IPS-18a (cell line): ENCODE measurements at regions not wholly inside any gene's neighbourhood (a gene's known extent, or its start where the extent isn't known, plus 50 kb on each side); places are given as distances from the start of the nearest gene placed in this dataset.
"Not testable (repeated sequence)": the region's sequence is repeated elsewhere in the genome, so short reads cannot be mapped to it uniquely, and the experiment has no call there.

Experiments used
- H3K27ac ChIP-seq: one replicate; pipeline ENCODE4 v1.5.1; 2013; ENCODE audit warnings: low read length
- H3K27me3 ChIP-seq: one replicate; pipeline ENCODE4 v1.6.1; 2013; ENCODE audit warnings: mild to moderate bottlenecking, low read length; ENCODE audit not compliant: control insufficient read depth, insufficient read depth
- H3K36me3 ChIP-seq: one replicate; pipeline ENCODE4 v1.6.1; 2013; ENCODE audit warnings: low read depth, low read length; ENCODE audit not compliant: control insufficient read depth
- H3K4me1 ChIP-seq: one replicate; pipeline ENCODE4 v1.6.1; 2013; ENCODE audit warnings: low read depth, low read length; ENCODE audit not compliant: control insufficient read depth
- H3K4me3 ChIP-seq: one replicate; pipeline ENCODE4 v1.5.1; 2013; ENCODE audit warnings: low read length
- H3K9ac ChIP-seq: one replicate; pipeline ENCODE4 v1.6.1; 2013; ENCODE audit warnings: mild to moderate bottlenecking, low read length, moderate library complexity
- H3K9me3 ChIP-seq: one replicate; pipeline ENCODE4 v1.6.1; 2013; ENCODE audit warnings: low read depth, low read length; ENCODE audit not compliant: control insufficient read depth

GRCh38 chr12:59122784-59123183 lies 202.5 kb upstream of the LRIG3 start:
- no peaks in the 10 kb centered on the region for H3K27me3 ChIP-seq
- H3K4me3 ChIP-seq, result no peak overlapping the region
- no peaks in the 10 kb centered on the region for H3K9me3 ChIP-seq
- no peak overlapping the region for H3K27ac ChIP-seq
- H3K9ac ChIP-seq, result no peak overlapping the region
- no peaks in the 10 kb centered on the region for H3K36me3 ChIP-seq
- no peaks in the 10 kb centered on the region for H3K4me1 ChIP-seq

DNA sequence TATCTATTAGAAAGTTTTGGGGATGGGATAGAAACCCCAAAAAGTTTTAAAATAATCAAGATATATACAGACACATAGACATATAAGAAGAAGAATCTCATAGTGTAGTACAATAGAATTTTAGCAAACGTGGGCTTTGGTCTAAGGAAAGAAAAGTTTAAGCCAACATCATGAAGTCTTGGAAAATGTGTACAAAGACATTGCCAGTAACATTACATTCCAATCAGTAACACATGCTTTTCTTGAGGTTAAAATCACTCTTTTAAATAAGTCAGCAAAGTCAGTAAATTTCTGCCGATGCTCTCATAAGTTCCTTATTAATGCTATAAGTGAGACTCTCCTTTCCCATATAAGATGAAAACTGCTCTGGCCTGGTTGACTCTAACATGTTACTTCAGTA lies 201.1 kb upstream of the LRIG3 start:
- no peak overlapping the region for H3K4me3 ChIP-seq
- H3K4me1 ChIP-seq, result no peaks in the 10 kb centered on the region
- H3K27me3 ChIP-seq, result no peaks in the 10 kb centered on the region
- H3K9ac ChIP-seq, result no peak overlapping the region
- H3K36me3 ChIP-seq, result no peaks in the 10 kb centered on the region
- H3K27ac ChIP-seq, result no peak overlapping the region
- H3K9me3 ChIP-seq, result no peaks in the 10 kb centered on the region

DNA sequence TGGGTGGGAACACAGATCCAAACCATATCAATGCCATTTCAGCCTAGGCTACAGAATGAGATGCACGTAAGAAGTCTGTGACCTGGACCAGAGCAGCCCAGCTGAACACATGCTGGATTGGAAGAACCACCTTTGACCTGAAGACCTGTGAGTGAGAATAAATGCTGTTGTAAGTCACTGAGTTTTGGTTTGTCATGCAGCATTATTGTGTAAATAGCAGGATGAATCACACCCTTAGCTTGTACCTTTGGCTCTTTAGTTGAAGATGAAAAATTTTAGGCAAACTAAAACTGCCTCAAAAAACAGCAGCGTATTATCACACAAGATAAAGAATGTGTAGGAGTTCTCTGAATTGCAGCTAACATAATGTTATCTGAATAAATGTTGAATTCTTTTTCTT lies 199.4 kb upstream of the LRIG3 start:
- H3K9ac ChIP-seq, result no peak overlapping the region
- no peaks in the 10 kb centered on the region for H3K36me3 ChIP-seq
- H3K4me3 ChIP-seq, result no peak overlapping the region
- H3K9me3 ChIP-seq, result no peaks in the 10 kb centered on the region
- H3K4me1 ChIP-seq, result no peaks in the 10 kb centered on the region
- H3K27ac ChIP-seq, result no peak overlapping the region
- no peaks in the 10 kb centered on the region for H3K27me3 ChIP-seq

DNA sequence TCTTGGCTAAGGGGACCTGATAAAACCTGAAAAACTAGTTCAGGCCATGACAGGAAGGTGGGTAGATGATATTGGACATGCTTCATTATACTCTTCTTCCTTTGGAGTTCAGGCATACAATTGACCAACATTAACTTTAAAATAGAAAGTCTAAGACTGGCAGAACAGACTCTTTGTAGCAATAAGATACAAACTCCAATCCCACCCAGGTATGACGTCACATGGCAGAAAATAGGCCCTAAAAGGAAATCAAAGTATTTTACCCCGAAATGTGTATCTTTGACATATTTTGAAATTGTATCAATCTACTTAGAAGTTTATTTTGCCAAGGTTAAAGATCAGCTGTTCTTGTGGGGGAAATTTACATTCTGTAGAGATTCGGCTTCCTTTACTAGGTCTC lies 198.1 kb upstream of the LRIG3 start:
- H3K27ac ChIP-seq, result no peak overlapping the region
- no peak overlapping the region for H3K4me3 ChIP-seq
- peaks cover 3% of the 10 kb centered on the region for H3K4me1 ChIP-seq
- no peaks in the 10 kb centered on the region for H3K36me3 ChIP-seq
- H3K9ac ChIP-seq, result no peak overlapping the region
- H3K9me3 ChIP-seq, result no peaks in the 10 kb centered on the region
- H3K27me3 ChIP-seq, result no peaks in the 10 kb centered on the region

- H3K27me3 ChIP-seq, result no peaks in the 10 kb centered on the region
- H3K36me3 ChIP-seq, result no peaks in the 10 kb centered on the region
- no peak overlapping the region for H3K27ac ChIP-seq
- no peaks in the 10 kb centered on the region for H3K9me3 ChIP-seq
- H3K9ac ChIP-seq, result no peak overlapping the region
- H3K4me3 ChIP-seq, result no peak overlapping the region
- H3K4me1 ChIP-seq, result peaks cover 3% of the 10 kb centered on the region
Observed at GRCh38 chr12:59115995-59116394, 195.7 kb upstream of the LRIG3 start.

DNA sequence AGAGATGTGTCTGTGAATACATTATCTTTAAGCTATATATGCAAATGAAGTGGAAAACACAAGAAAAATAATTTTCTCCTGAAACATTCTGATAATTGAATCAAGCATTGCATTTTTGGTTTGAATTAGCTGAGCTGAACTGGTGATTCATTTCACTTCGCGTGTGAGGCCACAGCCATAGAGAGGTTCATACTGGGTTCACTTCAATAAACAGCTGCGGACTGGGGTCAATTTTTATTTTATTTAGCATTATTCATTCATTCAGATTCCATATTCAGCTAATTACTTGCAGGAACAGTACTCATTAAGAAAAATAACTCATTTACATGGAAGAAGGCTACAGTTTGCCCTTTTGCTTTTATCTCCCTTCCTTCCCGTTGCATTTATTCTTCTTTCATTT lies 195.2 kb upstream of the LRIG3 start:
- H3K9ac ChIP-seq, result no peak overlapping the region
- H3K4me3 ChIP-seq, result no peak overlapping the region
- H3K4me1 ChIP-seq, result peaks cover 3% of the 10 kb centered on the region
- no peaks in the 10 kb centered on the region for H3K36me3 ChIP-seq
- no peaks in the 10 kb centered on the region for H3K27me3 ChIP-seq
- H3K27ac ChIP-seq, result no peak overlapping the region
- no peaks in the 10 kb centered on the region for H3K9me3 ChIP-seq

DNA sequence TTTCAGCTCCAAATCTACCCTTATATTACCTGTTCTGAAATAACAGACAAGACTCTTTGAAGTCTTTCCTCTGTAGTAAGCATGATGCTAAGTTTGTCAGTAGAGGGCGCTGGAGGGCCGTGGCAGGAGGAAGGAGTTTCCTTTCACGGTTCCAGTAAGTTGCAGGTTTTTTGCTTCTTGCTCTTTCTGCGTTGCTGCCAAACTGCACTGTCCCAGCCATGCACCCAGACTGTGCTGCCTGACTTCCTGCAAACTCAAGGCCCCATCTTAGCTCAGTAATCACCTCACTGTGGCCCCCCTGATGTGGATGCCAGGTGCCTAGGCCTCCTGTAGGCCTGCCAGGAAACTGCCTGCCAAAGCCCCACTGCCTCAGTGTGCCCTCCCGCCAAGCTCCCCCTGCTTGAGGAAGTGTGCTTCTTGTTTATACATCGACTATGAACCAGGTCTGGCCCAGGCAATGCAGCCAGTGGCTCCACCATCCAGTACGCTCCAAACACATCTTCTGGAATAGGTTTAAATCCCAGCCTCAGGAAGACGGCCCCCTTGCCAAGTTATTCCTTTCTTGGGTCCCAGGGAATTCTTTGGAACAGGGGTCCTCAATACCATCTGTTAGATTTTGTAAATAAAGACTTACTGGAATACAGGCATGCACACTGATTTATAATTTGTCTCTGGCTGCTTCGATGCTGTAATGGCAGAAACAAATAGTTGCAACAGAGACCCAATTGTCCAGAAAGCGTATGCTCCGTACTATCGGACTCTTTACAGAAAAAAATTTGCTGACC lies 193.7 kb upstream of the LRIG3 start:
- H3K27ac ChIP-seq, result no peak overlapping the region
- H3K36me3 ChIP-seq, result no peaks in the 10 kb centered on the region
- no peaks in the 10 kb centered on the region for H3K27me3 ChIP-seq
- H3K4me3 ChIP-seq, result no peak overlapping the region
- H3K9ac ChIP-seq, result no peak overlapping the region
- H3K4me1 ChIP-seq, result peaks cover 3% of the 10 kb centered on the region
- no peaks in the 10 kb centered on the region for H3K9me3 ChIP-seq

DNA sequence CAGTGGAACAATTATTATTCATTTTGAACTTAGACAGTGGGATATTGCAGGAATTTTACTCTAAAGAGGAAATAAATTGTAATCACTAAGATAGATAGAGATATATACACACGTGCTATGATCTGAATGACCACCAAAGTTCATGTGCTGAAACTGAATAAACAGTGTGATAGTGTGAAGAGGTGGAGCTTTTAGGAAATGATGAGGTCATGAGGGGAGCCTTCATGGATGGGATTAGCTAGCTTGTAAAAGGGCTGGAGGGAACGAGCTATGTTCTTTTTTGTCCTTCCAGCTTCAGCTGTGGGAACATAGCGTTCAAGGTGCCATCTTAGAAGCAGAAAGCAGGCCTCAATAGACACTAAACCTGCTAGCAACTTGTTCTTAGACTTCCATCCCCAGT lies 191.5 kb upstream of the LRIG3 start:
- no peaks in the 10 kb centered on the region for H3K36me3 ChIP-seq
- H3K9ac ChIP-seq, result no peak overlapping the region
- H3K27ac ChIP-seq, result no peak overlapping the region
- peaks cover 3% of the 10 kb centered on the region for H3K4me1 ChIP-seq
- H3K27me3 ChIP-seq, result no peaks in the 10 kb centered on the region
- H3K9me3 ChIP-seq, result no peaks in the 10 kb centered on the region
- no peak overlapping the region for H3K4me3 ChIP-seq

- H3K4me1 ChIP-seq, H3K9me3 ChIP-seq, H3K27ac ChIP-seq, H3K27me3 ChIP-seq, H3K4me3 ChIP-seq, H3K9ac ChIP-seq, H3K36me3 ChIP-seq: not testable (repeated sequence)
Observed at GRCh38 chr12:59108516-59108915, 188.2 kb upstream of the LRIG3 start.

GRCh38 chr12:59100585-59100984 lies 180.3 kb upstream of the LRIG3 start:
- Histone ChIP-seq H3K4me3 (no peak overlapping the region), H3K9me3 (no peaks in the 10 kb centered on the region), H3K27ac (no peak overlapping the region), H3K36me3 (no peaks in the 10 kb centered on the region), H3K4me1 (peaks cover 6% of the 10 kb centered on the region), H3K9ac (no peak overlapping the region), H3K27me3 (no peaks in the 10 kb centered on the region)

DNA sequence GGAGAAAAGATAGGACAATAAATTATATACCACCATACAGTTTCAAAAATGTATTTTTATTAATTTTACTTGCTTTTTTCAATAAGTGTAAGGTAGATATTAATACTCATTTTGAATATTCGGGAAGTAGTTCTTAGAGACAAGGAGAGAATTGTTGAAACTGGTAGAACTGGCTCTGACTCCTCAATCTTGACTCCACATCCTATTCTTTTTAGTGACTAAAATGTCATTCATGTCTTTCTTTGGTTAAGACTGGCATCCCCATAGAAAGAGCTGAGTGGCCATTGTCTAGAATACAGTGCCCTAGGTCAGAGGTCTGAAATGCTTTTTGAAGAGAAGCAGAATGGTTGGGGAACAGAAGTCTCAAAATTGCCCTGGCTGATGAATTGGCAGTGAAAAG lies 177.6 kb upstream of the LRIG3 start:
- Histone ChIP-seq H3K9ac (no peak overlapping the region), H3K4me3 (no peak overlapping the region), H3K4me1 (peaks cover 6% of the 10 kb centered on the region), H3K27me3 (no peaks in the 10 kb centered on the region), H3K36me3 (no peaks in the 10 kb centered on the region), H3K27ac (no peak overlapping the region), H3K9me3 (no peaks in the 10 kb centered on the region)

GRCh38 chr12:59096246-59096645 lies 175.9 kb upstream of the LRIG3 start:
- H3K9me3 ChIP-seq, result no peaks in the 10 kb centered on the region
- H3K9ac ChIP-seq, result no peak overlapping the region
- H3K27ac ChIP-seq, result no peak overlapping the region
- peaks cover 5% of the 10 kb centered on the region for H3K4me1 ChIP-seq
- H3K4me3 ChIP-seq, result no peak overlapping the region
- no peaks in the 10 kb centered on the region for H3K36me3 ChIP-seq
- no peaks in the 10 kb centered on the region for H3K27me3 ChIP-seq
